CD4-positive, alpha-beta T cell (primary cell): ENCODE measurements at regions not wholly inside any gene's neighbourhood (a gene's known extent, or its start where the extent isn't known, plus 50 kb on each side); places are given as distances from the start of the nearest gene placed in this dataset.

ENCODE experiments used
- ATAC-seq: fragments of 200-7000 bp; cut with Tn5 transposase; one replicate; pipeline ENCODE4 v1.10.0; 2022; ENCODE audit warnings: mild to moderate bottlenecking; ENCODE audit not compliant: poor library complexity
- CTCF ChIA-PET: fragments of 350-600 bp; sonication (Branson Sonifier 250); formaldehyde crosslinking; loops from one replicate; lab custom pipeline; 2021; ENCODE audit warnings: antibody characterized with exemption, inconsistent platforms; lab: Charles Lee
- POLR2A ChIA-PET: fragments of 350-600 bp; sonication (Branson Sonifier 250); formaldehyde crosslinking; loops from one replicate; lab custom pipeline; 2021; ENCODE audit warnings: antibody characterized with exemption, inconsistent platforms; lab: Charles Lee
- DNase-seq, 14 experiments: peaks; one replicate each; pipeline ENCODE4 v3.0.0-alpha.2; 2013 to 2020; ENCODE audit warnings: mixed read lengths in 2 of 14
- H3K27ac ChIP-seq, 2 donors: one replicate each; pipeline versions ENCODE4 v1.5.1 to v1.7.0; 2013; ENCODE audit warnings: low read length in 2 of 2, low read depth in 1 of 2, mild to moderate bottlenecking in 1 of 2
- H3K27me3 ChIP-seq, 2 experiments: 1 replicate in 1 of 2; 2 replicates in 1 of 2; pipeline versions ENCODE4 v1.6.1 to v1.7.0; 2013; ENCODE audit warnings: low read length in 2 of 2, control low read depth in 1 of 2, mild to moderate bottlenecking in 1 of 2, moderate library complexity in 1 of 2; ENCODE audit not compliant: insufficient read depth in 2 of 2, control insufficient read depth in 1 of 2
- H3K36me3 ChIP-seq: one replicate; pipeline ENCODE4 v1.6.1; 2013; ENCODE audit warnings: low read length, control low read depth; ENCODE audit not compliant: insufficient read depth
- H3K4me1 ChIP-seq: one replicate; pipeline ENCODE4 v1.6.1; 2013; ENCODE audit warnings: low read length, control low read depth; ENCODE audit not compliant: insufficient read depth
- H3K4me3 ChIP-seq: one replicate; pipeline ENCODE4 v1.5.1; 2013; ENCODE audit warnings: mild to moderate bottlenecking, low read length, moderate library complexity
- H3K9me3 ChIP-seq, 2 experiments: 1 replicate in 1 of 2; 2 replicates in 1 of 2; pipeline versions ENCODE4 v1.6.1 to v1.7.0; 2013; ENCODE audit warnings: low read length in 2 of 2, mild to moderate bottlenecking in 2 of 2, control low read depth in 1 of 2, moderate library complexity in 1 of 2; ENCODE audit not compliant: control insufficient read depth in 1 of 2, insufficient read depth in 1 of 2
- H3K27ac Mint-ChIP-seq: one replicate; pipeline ENCODE4 v1.8.0; 2020; ENCODE audit warnings: mixed read lengths
- H3K27me3 Mint-ChIP-seq: one replicate; pipeline ENCODE4 v1.8.0; 2021; ENCODE audit warnings: mixed read lengths
- H3K36me3 Mint-ChIP-seq: one replicate; pipeline ENCODE4 v1.8.0; 2021; ENCODE audit warnings: low read depth, mixed read lengths
- H3K4me1 Mint-ChIP-seq: one replicate; pipeline ENCODE4 v1.8.0; 2021; ENCODE audit warnings: low read depth, mixed read lengths
- H3K4me3 Mint-ChIP-seq: one replicate; pipeline ENCODE4 v1.8.0; 2020; ENCODE audit warnings: mild to moderate bottlenecking, mixed read lengths
- H3K9me3 Mint-ChIP-seq: one replicate; pipeline ENCODE4 v1.8.0; 2020; ENCODE audit warnings: mixed read lengths
- intact Hi-C, 2 experiments: fragments of 100-400 bp; cut with DNase I in 1 of 2; cut with micrococcal nuclease in 1 of 2; formaldehyde crosslinking; loops; one replicate each; pipeline versions ENCODE4 v1.15.1 to v1.9.0; 2023 to 2025; cut with DNase I, micrococcal nuclease
- TF ChIP-seq, protein P1 (sequence below): fragments of 200-600 bp; IDR thresholded peaks from one replicate; pipeline ENCODE4 v1.8.0; 2022; ENCODE audit warnings: antibody characterized with exemption, mild to moderate bottlenecking

DNA sequence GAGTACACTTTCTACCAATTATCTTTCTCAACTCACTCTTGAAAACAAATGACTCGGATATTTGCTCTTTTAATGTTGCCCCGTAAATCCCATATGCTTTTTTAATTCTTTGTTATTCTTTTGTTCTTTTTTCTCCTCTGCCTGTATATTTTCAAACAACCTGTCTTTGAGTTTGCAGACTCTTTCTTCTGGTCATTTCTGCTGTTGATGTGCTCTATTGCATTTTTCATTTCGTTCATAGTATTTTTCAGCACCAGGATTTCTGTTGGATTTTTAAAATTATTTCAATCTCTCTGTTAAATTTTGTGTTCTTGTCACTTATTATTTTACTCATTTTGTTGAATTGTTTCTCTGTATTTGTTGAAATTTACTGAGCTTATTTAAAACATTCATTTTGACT, 146.8 kb upstream of the B3GALT2 start:
- intact Hi-C loops, result no loop called here
- H3K9me3 Mint-ChIP-seq, result peaks cover 30% of the 10 kb centered on the region
- Histone ChIP-seq H3K36me3 (no peaks in the 10 kb centered on the region), H3K27ac (no peak overlapping the region), H3K4me1 (no peaks in the 10 kb centered on the region), H3K27me3 (no peaks in the 10 kb centered on the region), H3K9me3 (peaks cover 8 to 15% of the 10 kb centered on the region in 2 experiments), H3K4me3 (no peak overlapping the region)
- peaks cover 12% of the 10 kb centered on the region for H3K36me3 Mint-ChIP-seq
- DNase-seq (no peak), ATAC-seq (no peak)
- no peak overlapping the region for H3K27ac Mint-ChIP-seq
- H3K4me3 Mint-ChIP-seq, result no peak overlapping the region
- H3K4me1 Mint-ChIP-seq, result no peaks in the 10 kb centered on the region
- ChIA-PET CTCF (no interaction called here), POLR2A (no interaction called here)
- H3K27me3 Mint-ChIP-seq, result no peaks in the 10 kb centered on the region
- TF ChIP-seq, protein P1, sequence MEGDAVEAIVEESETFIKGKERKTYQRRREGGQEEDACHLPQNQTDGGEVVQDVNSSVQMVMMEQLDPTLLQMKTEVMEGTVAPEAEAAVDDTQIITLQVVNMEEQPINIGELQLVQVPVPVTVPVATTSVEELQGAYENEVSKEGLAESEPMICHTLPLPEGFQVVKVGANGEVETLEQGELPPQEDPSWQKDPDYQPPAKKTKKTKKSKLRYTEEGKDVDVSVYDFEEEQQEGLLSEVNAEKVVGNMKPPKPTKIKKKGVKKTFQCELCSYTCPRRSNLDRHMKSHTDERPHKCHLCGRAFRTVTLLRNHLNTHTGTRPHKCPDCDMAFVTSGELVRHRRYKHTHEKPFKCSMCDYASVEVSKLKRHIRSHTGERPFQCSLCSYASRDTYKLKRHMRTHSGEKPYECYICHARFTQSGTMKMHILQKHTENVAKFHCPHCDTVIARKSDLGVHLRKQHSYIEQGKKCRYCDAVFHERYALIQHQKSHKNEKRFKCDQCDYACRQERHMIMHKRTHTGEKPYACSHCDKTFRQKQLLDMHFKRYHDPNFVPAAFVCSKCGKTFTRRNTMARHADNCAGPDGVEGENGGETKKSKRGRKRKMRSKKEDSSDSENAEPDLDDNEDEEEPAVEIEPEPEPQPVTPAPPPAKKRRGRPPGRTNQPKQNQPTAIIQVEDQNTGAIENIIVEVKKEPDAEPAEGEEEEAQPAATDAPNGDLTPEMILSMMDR, result no peak

DNA sequence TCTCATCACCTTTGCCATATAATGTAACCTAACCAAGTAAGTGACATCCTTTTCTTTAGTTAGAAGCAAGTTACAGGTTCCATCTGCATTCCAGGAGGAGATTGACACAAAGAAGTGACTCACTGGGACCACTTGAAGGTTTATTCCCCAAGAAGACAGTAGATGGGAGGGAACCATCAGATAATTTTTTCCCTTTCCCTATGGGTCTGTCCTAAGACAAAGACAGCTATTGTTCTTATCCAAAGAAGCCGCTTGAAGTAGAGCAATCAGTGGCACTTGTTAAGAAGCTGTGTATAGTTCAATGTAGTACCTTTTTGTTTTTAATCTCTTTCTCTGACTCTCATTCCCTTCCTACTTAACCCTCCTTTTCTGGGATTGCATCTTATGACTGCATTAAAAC, 139.9 kb upstream of the B3GALT2 start:
- Mint-ChIP-seq H3K27me3 (no peaks in the 10 kb centered on the region), H3K4me1 (no peaks in the 10 kb centered on the region), H3K36me3 (peaks cover 5% of the 10 kb centered on the region), H3K27ac (no peak overlapping the region), H3K9me3 (peaks cover 15% of the 10 kb centered on the region), H3K4me3 (no peak overlapping the region)
- intact Hi-C loops, result no loop called here
- ChIA-PET CTCF (no interaction called here), POLR2A (no interaction called here)
- H3K27ac ChIP-seq, result no peak overlapping the region
- H3K36me3 ChIP-seq, result no peaks in the 10 kb centered on the region
- H3K4me3 ChIP-seq, result no peak overlapping the region
- no peaks in the 10 kb centered on the region for H3K27me3 ChIP-seq
- ATAC-seq (no peak), DNase-seq (no peak)
- no peaks in the 10 kb centered on the region for H3K4me1 ChIP-seq
- peaks cover 8 to 10% of the 10 kb centered on the region in 2 experiments for H3K9me3 ChIP-seq
- TF ChIP-seq, protein P1, result no peak

DNA sequence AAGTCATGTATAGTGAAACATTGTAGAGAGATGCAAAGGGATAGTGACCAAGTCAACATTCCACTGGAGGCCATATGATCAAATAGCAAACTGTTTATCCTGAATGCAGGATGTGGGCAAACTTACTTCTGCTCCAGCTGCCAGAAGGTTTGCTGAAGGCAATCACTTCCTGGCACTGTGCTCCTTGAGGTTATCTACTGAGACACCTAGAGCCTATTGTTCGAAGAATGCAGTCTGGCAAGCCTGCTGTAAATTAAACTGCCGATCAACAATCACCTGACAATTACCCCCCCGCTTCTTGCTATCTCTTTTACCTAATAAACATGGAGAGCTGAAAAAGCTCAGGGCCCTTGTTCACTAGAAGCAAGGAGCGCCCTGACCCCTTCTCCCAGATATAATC, 139.4 kb upstream of the B3GALT2 start:
- TF ChIP-seq, protein P1, result no peak
- Histone ChIP-seq H3K27me3 (no peaks in the 10 kb centered on the region), H3K36me3 (no peaks in the 10 kb centered on the region), H3K4me3 (no peak overlapping the region), H3K9me3 (peaks cover 8 to 10% of the 10 kb centered on the region in 2 experiments), H3K4me1 (no peaks in the 10 kb centered on the region), H3K27ac (no peak overlapping the region)
- H3K27me3 Mint-ChIP-seq, result no peaks in the 10 kb centered on the region
- H3K9me3 Mint-ChIP-seq, result peaks cover 16% of the 10 kb centered on the region
- DNase-seq, result no peak
- intact Hi-C loops, result no loop called here
- no peak overlapping the region for H3K27ac Mint-ChIP-seq
- H3K36me3 Mint-ChIP-seq, result peaks cover 5% of the 10 kb centered on the region
- no peak overlapping the region for H3K4me3 Mint-ChIP-seq
- ATAC-seq, result no peak
- H3K4me1 Mint-ChIP-seq, result no peaks in the 10 kb centered on the region
- ChIA-PET CTCF (no interaction called here), POLR2A (no interaction called here)
